ENCODE measurements at regions not wholly inside any gene's neighbourhood (a gene's known extent, or its start where the extent isn't known, plus 50 kb on each side); places are given as distances from the start of the nearest gene placed in this dataset.

GRCh38 chr13:67299751-67300150 lies 69.6 kb upstream of the PCDH9 start:
- TF ChIP-seq, protein P1, sequence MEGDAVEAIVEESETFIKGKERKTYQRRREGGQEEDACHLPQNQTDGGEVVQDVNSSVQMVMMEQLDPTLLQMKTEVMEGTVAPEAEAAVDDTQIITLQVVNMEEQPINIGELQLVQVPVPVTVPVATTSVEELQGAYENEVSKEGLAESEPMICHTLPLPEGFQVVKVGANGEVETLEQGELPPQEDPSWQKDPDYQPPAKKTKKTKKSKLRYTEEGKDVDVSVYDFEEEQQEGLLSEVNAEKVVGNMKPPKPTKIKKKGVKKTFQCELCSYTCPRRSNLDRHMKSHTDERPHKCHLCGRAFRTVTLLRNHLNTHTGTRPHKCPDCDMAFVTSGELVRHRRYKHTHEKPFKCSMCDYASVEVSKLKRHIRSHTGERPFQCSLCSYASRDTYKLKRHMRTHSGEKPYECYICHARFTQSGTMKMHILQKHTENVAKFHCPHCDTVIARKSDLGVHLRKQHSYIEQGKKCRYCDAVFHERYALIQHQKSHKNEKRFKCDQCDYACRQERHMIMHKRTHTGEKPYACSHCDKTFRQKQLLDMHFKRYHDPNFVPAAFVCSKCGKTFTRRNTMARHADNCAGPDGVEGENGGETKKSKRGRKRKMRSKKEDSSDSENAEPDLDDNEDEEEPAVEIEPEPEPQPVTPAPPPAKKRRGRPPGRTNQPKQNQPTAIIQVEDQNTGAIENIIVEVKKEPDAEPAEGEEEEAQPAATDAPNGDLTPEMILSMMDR (conservative IDR thresholded peaks at IDR 0.05; ENCODE audit: low read depth, low read length), result no peak
- TF ChIP-seq EZH2phosphoT487 (IDR thresholded peaks at IDR 0.05; ENCODE audit: borderline replicate concordance, low read length) (no peak), EZH2 (IDR thresholded peaks at IDR 0.05; ENCODE audit: low read length, unreplicated experiment) (no peak)

Data from PC-3 (cell line).